ENCODE measurements at regions not wholly inside any gene's neighbourhood (a gene's known extent, or its start where the extent isn't known, plus 50 kb on each side); places are given as distances from the start of the nearest gene placed in this dataset.

DNA sequence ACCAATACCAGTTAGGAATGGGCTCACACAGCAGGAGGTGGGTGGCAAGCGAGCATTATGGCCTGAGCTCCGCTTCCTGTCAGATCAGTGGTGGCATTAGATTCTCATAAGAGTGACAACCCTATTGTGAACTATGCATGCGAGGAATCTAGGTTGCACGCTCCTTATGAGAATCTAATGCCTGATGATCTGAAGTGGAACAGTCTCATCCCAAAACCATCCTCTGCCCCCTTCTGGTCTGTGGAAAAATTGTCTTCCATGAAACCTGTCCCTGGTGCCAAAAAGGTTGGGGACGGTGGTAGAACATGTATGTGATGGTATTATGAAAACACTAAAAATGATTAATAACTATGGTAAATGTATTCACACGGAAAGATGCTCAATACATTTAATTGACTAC lies 99.7 kb upstream of the HIVEP1 start:
- TF ChIP-seq, protein P1, sequence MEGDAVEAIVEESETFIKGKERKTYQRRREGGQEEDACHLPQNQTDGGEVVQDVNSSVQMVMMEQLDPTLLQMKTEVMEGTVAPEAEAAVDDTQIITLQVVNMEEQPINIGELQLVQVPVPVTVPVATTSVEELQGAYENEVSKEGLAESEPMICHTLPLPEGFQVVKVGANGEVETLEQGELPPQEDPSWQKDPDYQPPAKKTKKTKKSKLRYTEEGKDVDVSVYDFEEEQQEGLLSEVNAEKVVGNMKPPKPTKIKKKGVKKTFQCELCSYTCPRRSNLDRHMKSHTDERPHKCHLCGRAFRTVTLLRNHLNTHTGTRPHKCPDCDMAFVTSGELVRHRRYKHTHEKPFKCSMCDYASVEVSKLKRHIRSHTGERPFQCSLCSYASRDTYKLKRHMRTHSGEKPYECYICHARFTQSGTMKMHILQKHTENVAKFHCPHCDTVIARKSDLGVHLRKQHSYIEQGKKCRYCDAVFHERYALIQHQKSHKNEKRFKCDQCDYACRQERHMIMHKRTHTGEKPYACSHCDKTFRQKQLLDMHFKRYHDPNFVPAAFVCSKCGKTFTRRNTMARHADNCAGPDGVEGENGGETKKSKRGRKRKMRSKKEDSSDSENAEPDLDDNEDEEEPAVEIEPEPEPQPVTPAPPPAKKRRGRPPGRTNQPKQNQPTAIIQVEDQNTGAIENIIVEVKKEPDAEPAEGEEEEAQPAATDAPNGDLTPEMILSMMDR (IDR thresholded peaks at IDR 0.05), result peak in 1 of 6 experiments; percentile 19
- TF ChIP-seq POLR2A (IDR thresholded peaks at IDR 0.05), result no peak

All from adrenal gland (tissue), 5 donors.